ENCODE measurements at regions not wholly inside any gene's neighbourhood (a gene's known extent, or its start where the extent isn't known, plus 50 kb on each side); places are given as distances from the start of the nearest gene placed in this dataset.
"Not testable (repeated sequence)": the region's sequence is repeated elsewhere in the genome, so short reads cannot be mapped to it uniquely, and the experiment has no call there.

- DNase-seq: no peak
Observed at GRCh38 chr5:12208366-12209100, 304.3 kb upstream of the CTNND2 start.

- DNase-seq: no peak
Observed at GRCh38 chr5:12204761-12205160, 300.5 kb upstream of the CTNND2 start.

- no peak for DNase-seq
Observed at GRCh38 chr5:12193536-12193935, 289.3 kb upstream of the CTNND2 start.

- no peak for DNase-seq
Observed at GRCh38 chr5:12183003-12183402, 278.8 kb upstream of the CTNND2 start.

- DNase-seq: no peak
Observed at GRCh38 chr5:12177851-12178250, 273.6 kb upstream of the CTNND2 start.

- DNase-seq: no peak
Observed at GRCh38 chr5:12177225-12177624, 273.0 kb upstream of the CTNND2 start.

GRCh38 chr5:12175914-12176585 lies 271.8 kb upstream of the CTNND2 start:
- no peak for DNase-seq

- no peak for DNase-seq
Observed at GRCh38 chr5:12174734-12175133, 270.5 kb upstream of the CTNND2 start.

- no peak for DNase-seq
Observed at GRCh38 chr5:12169536-12169935, 265.3 kb upstream of the CTNND2 start.

- no peak for DNase-seq
Observed at GRCh38 chr5:12162863-12163262, 258.6 kb upstream of the CTNND2 start.

- DNase-seq: no peak
Observed at GRCh38 chr5:12147513-12147912, 243.3 kb upstream of the CTNND2 start.

- no peak for DNase-seq
Observed at GRCh38 chr5:12141496-12141895, 237.2 kb upstream of the CTNND2 start.

- no peak for DNase-seq
Observed at GRCh38 chr5:12133520-12133919, 229.3 kb upstream of the CTNND2 start.

- DNase-seq: not testable (repeated sequence)
Observed at GRCh38 chr5:12131020-12131419, 226.8 kb upstream of the CTNND2 start.

- no peak for DNase-seq
Observed at GRCh38 chr5:12125895-12126294, 221.6 kb upstream of the CTNND2 start.

- no peak for DNase-seq
Observed at GRCh38 chr5:12119657-12120056, 215.4 kb upstream of the CTNND2 start.

- no peak for DNase-seq
Observed at GRCh38 chr5:12114075-12114474, 209.8 kb upstream of the CTNND2 start.

GRCh38 chr5:12113062-12113461 lies 208.8 kb upstream of the CTNND2 start:
- no peak for DNase-seq

GRCh38 chr5:12111261-12111660 lies 207.0 kb upstream of the CTNND2 start:
- DNase-seq: no peak

GRCh38 chr5:12110629-12111028 lies 206.4 kb upstream of the CTNND2 start:
- no peak for DNase-seq

- no peak for DNase-seq
Observed at GRCh38 chr5:12109075-12109688, 204.9 kb upstream of the CTNND2 start.

- DNase-seq: no peak
Observed at GRCh38 chr5:12102151-12102550, 197.9 kb upstream of the CTNND2 start.

GRCh38 chr5:12100542-12100941 lies 196.3 kb upstream of the CTNND2 start:
- no peak for DNase-seq

- no peak for DNase-seq
Observed at GRCh38 chr5:12099296-12099695, 195.1 kb upstream of the CTNND2 start.
